Smooth muscle cell (in vitro differentiated cells): ENCODE measurements at regions not wholly inside any gene's neighbourhood (a gene's known extent, or its start where the extent isn't known, plus 50 kb on each side); places are given as distances from the start of the nearest gene placed in this dataset.

Experiments used
- DNase-seq: peaks from one replicate; lab custom pipeline; 2025; ENCODE audit not compliant: unreplicated experiment; lab: John Stamatoyannopoulos, UW
- H2AFZ ChIP-seq: fragments of 200-600 bp; sonication (generic); 2 replicates; pipeline ENCODE4 v1.6.0; 2016; ENCODE audit warnings: antibody characterized with exemption, low read depth, mild to moderate bottlenecking
- H3F3A ChIP-seq: fragments of 200-600 bp; sonication (generic); 2 replicates; pipeline ENCODE4 v1.6.0; 2017; ENCODE audit warnings: antibody characterized with exemption, low read depth
- H3K27ac ChIP-seq: fragments of 200-600 bp; sonication (generic); 2 replicates; pipeline ENCODE4 v1.5.1; 2016; ENCODE audit warnings: low read depth, mild to moderate bottlenecking
- H3K27me3 ChIP-seq: fragments of 200-600 bp; sonication (generic); 2 replicates; pipeline ENCODE4 v1.6.1; 2016; ENCODE audit warnings: low read depth, mild to moderate bottlenecking
- H3K36me3 ChIP-seq: fragments of 200-600 bp; sonication (generic); 2 replicates; pipeline ENCODE4 v1.5.1; 2016; ENCODE audit warnings: low read depth
- H3K4me1 ChIP-seq: fragments of 200-600 bp; sonication (generic); 2 replicates; pipeline ENCODE4 v1.5.1; 2016; ENCODE audit warnings: low read depth
- H3K4me2 ChIP-seq: fragments of 200-600 bp; sonication (generic); 2 replicates; pipeline ENCODE4 v1.6.0; 2016; ENCODE audit warnings: mild to moderate bottlenecking
- H3K4me3 ChIP-seq: fragments of 200-600 bp; sonication (generic); 2 replicates; pipeline ENCODE4 v1.5.1; 2016; ENCODE audit warnings: mild to moderate bottlenecking
- H3K79me2 ChIP-seq: fragments of 200-600 bp; sonication (generic); 2 replicates; pipeline ENCODE4 v1.6.0; 2016; ENCODE audit warnings: low read depth, mild to moderate bottlenecking
- H3K9ac ChIP-seq: fragments of 200-600 bp; sonication (generic); 2 replicates; pipeline ENCODE4 v1.6.0; 2016; ENCODE audit warnings: low read depth
- H3K9me3 ChIP-seq: fragments of 200-600 bp; sonication (generic); replicated peaks from 2 replicates; pipeline ENCODE4 v1.5.1; 2016; ENCODE audit warnings: low read depth
- H4K20me1 ChIP-seq: fragments of 200-600 bp; sonication (generic); 2 replicates; pipeline ENCODE4 v1.6.0; 2016; ENCODE audit warnings: low read depth
- CTCF ChIP-seq: fragments of 200-600 bp; sonication (generic); IDR thresholded peaks from 2 replicates; pipeline ENCODE4 v1.5.1; 2017; ENCODE audit warnings: borderline replicate concordance, mild to moderate bottlenecking, antibody characterized with exemption; ENCODE audit not compliant: insufficient read depth, poor library complexity, severe bottlenecking
- WGBS: methylation state at CpG from one replicate; pipeline ENCODE4 v1.1.7; 2016; ENCODE audit warnings: low lambda C conversion rate; 5-methylcytosine and 5-hydroxymethylcytosine counted together

GRCh38 chr12:131441060-131441396 is 269.9 kb upstream of the SFSWAP start:
- Histone ChIP-seq H3K79me2 (no peaks in the 10 kb centered on the region), H2AFZ (no peak overlapping the region), H3K36me3 (no peaks in the 10 kb centered on the region), H3K4me2 (no peak overlapping the region), H3F3A (no peaks in the 10 kb centered on the region), H3K27me3 (no peaks in the 10 kb centered on the region), H4K20me1 (no peaks in the 10 kb centered on the region), H3K9ac (no peak overlapping the region), H3K9me3 (no peaks in the 10 kb centered on the region), H3K4me3 (no peak overlapping the region), H3K4me1 (no peaks in the 10 kb centered on the region), H3K27ac (no peak overlapping the region)
- no peak for DNase-seq
- no peak for TF ChIP-seq CTCF
- WGBS = 76% methylated on average over 6 of the region's 6 CpGs

GRCh38 chr12:131441638-131442336 is 269.1 kb upstream of the SFSWAP start:
- TF ChIP-seq CTCF = no peak
- no peaks in the 10 kb centered on the region for H3K4me1 ChIP-seq
- no peak overlapping the region for H3K27ac ChIP-seq
- 84% methylated on average over 9 of the region's 9 CpGs for WGBS
- no peaks in the 10 kb centered on the region for H3K9me3 ChIP-seq
- no peaks in the 10 kb centered on the region for H3K79me2 ChIP-seq
- no peaks in the 10 kb centered on the region for H3F3A ChIP-seq
- no peaks in the 10 kb centered on the region for H3K36me3 ChIP-seq
- H2AFZ ChIP-seq = no peak overlapping the region
- H4K20me1 ChIP-seq = no peaks in the 10 kb centered on the region
- no peaks in the 10 kb centered on the region for H3K27me3 ChIP-seq
- no peak overlapping the region for H3K9ac ChIP-seq
- no peak overlapping the region for H3K4me2 ChIP-seq
- H3K4me3 ChIP-seq = no peak overlapping the region
- no peak for DNase-seq

- Histone ChIP-seq H3K9ac (no peak overlapping the region), H3K4me1 (no peaks in the 10 kb centered on the region), H3K27me3 (no peaks in the 10 kb centered on the region), H3K9me3 (no peaks in the 10 kb centered on the region), H3K79me2 (no peaks in the 10 kb centered on the region), H2AFZ (no peak overlapping the region), H3K27ac (no peak overlapping the region), H3K4me2 (no peak overlapping the region), H3K36me3 (no peaks in the 10 kb centered on the region), H4K20me1 (no peaks in the 10 kb centered on the region), H3K4me3 (no peak overlapping the region), H3F3A (no peaks in the 10 kb centered on the region)
- WGBS = 80% methylated on average over 14 of the region's 14 CpGs
- no peak for DNase-seq
- no peak for TF ChIP-seq CTCF
These were observed 268.5 kb upstream of the SFSWAP start for GRCh38 chr12:131442337-131442918.
